IMR-90 (cell line): ENCODE measurements at regions not wholly inside any gene's neighbourhood (a gene's known extent, or its start where the extent isn't known, plus 50 kb on each side); places are given as distances from the start of the nearest gene placed in this dataset.

Experiments used
- ATAC-seq: fragments of 200-7000 bp; cut with Tn5 transposase; 2 replicates; pipeline ENCODE4 v1.9.1; 2020; ENCODE audit warnings: low read depth, mild to moderate bottlenecking, moderate library complexity
- BruUV-seq: library from RNA; stranded (reverse); fragments of 400-500 nt; replicated peaks from 2 replicates; lab custom pipeline; 2021; lab: Mats Ljungman, UMichigan
- CTCF ChIA-PET: fragments of 300-600 bp; formaldehyde crosslinking; extraction: SDS; loops from one replicate; lab custom pipeline; 2021; ENCODE audit warnings: antibody characterized with exemption; lab: Yijun Ruan, JAX
- POLR2A ChIA-PET: fragments of 300-600 bp; sonication (Branson Sonifier 250); formaldehyde crosslinking; loops from one replicate; lab custom pipeline; 2022; ENCODE audit warnings: antibody characterized with exemption; ENCODE audit not compliant: unreplicated experiment; lab: Charles Lee
- DNase-seq: peaks from one replicate; pipeline ENCODE4 v3.0.0; 2013
- H2AFZ ChIP-seq: replicated peaks from 2 replicates; pipeline ENCODE3; 2013; ENCODE audit warnings: low read length, mild to moderate bottlenecking; ENCODE audit not compliant: poor library complexity
- H2AK5ac ChIP-seq: 2 replicates; pipeline ENCODE4 v1.6.1; 2013; ENCODE audit warnings: low read depth, low read length, inconsistent platforms
- H2AK9ac ChIP-seq: replicated peaks from 2 replicates; pipeline ENCODE3; 2013; ENCODE audit warnings: mild to moderate bottlenecking, low read depth, low read length, moderate library complexity; ENCODE audit not compliant: poor library complexity
- H2BK120ac ChIP-seq: 2 replicates; pipeline ENCODE4 v1.6.1; 2013; ENCODE audit warnings: low read depth, low read length, inconsistent platforms
- H2BK15ac ChIP-seq: 3 replicates; pipeline ENCODE4 v1.6.1; 2013; ENCODE audit warnings: low read depth, low read length, inconsistent platforms
- H2BK20ac ChIP-seq: 2 replicates; pipeline ENCODE4 v1.6.1; 2013; ENCODE audit warnings: low read depth, mild to moderate bottlenecking, inconsistent platforms, low read length, moderate library complexity
- H2BK5ac ChIP-seq: 2 replicates; pipeline ENCODE4 v1.6.1; 2013; ENCODE audit warnings: mild to moderate bottlenecking, low read depth, low read length, inconsistent platforms; ENCODE audit not compliant: poor library complexity, severe bottlenecking
- H3K14ac ChIP-seq: replicated peaks from 2 replicates; pipeline ENCODE4 v1.6.1; 2013; ENCODE audit warnings: low read depth, low read length, inconsistent platforms
- H3K18ac ChIP-seq: 2 replicates; pipeline ENCODE4 v1.6.1; 2013; ENCODE audit warnings: low read depth, low read length, control low read depth
- H3K23ac ChIP-seq: 2 replicates; pipeline ENCODE4 v1.6.1; 2013; ENCODE audit warnings: low read depth, low read length, inconsistent platforms
- H3K27ac ChIP-seq: 2 replicates; pipeline ENCODE4 v1.5.1; 2013; ENCODE audit warnings: mild to moderate bottlenecking, control low read depth, low read length; ENCODE audit not compliant: insufficient read depth
- H3K27me3 ChIP-seq: 2 replicates; pipeline ENCODE4 v1.6.1; 2013; ENCODE audit warnings: low read length; ENCODE audit not compliant: control insufficient read depth, insufficient read depth
- H3K36me3 ChIP-seq: 2 replicates; pipeline ENCODE4 v1.6.1; 2013; ENCODE audit warnings: low read length, mixed read lengths; ENCODE audit not compliant: control insufficient read depth, insufficient read depth
- H3K4ac ChIP-seq: 2 replicates; pipeline ENCODE4 v1.6.1; 2013; ENCODE audit warnings: low read depth, low read length, inconsistent platforms
- H3K4me1 ChIP-seq: 2 replicates; pipeline ENCODE4 v1.6.1; 2013; ENCODE audit warnings: low read length, mixed read lengths; ENCODE audit not compliant: control insufficient read depth, insufficient read depth
- H3K4me2 ChIP-seq: 2 replicates; pipeline ENCODE4 v1.6.1; 2013; ENCODE audit warnings: low read depth, mild to moderate bottlenecking, control low read depth, low read length, moderate library complexity
- H3K4me3 ChIP-seq: 2 replicates; pipeline ENCODE4 v1.5.1; 2013; ENCODE audit warnings: low read depth, mild to moderate bottlenecking, control low read depth, low read length, moderate library complexity; ENCODE audit not compliant: insufficient read depth
- H3K56ac ChIP-seq: 2 replicates; pipeline ENCODE4 v1.6.1; 2013; ENCODE audit warnings: low read length, inconsistent platforms; ENCODE audit not compliant: insufficient read depth; ENCODE audit errors: extremely low read depth
- H3K79me1 ChIP-seq, 2 experiments: 2 replicates each; pipeline ENCODE4 v1.6.1; 2013; ENCODE audit warnings: low read length in 2 of 2, inconsistent platforms in 1 of 2, low read depth in 1 of 2
- H3K9ac ChIP-seq: 2 replicates; pipeline ENCODE4 v1.6.1; 2013; ENCODE audit warnings: low read depth, low read length, control low read depth
- H3K9me1 ChIP-seq: 2 replicates; pipeline ENCODE4 v1.6.1; 2013; ENCODE audit warnings: low read length, inconsistent platforms; ENCODE audit not compliant: insufficient read depth
- H3K9me3 ChIP-seq: 2 replicates; pipeline ENCODE4 v1.6.1; 2013; ENCODE audit warnings: low read length; ENCODE audit not compliant: control insufficient read depth, insufficient read depth
- H4K20me1 ChIP-seq: 2 replicates; pipeline ENCODE4 v1.6.1; 2013; ENCODE audit warnings: low read length, inconsistent platforms; ENCODE audit not compliant: insufficient read depth
- H4K5ac ChIP-seq: 2 replicates; pipeline ENCODE4 v1.6.1; 2013; ENCODE audit warnings: mild to moderate bottlenecking, low read depth, low read length, control low read depth
- H4K8ac ChIP-seq, 2 experiments: 2 replicates each; pipeline ENCODE4 v1.6.1; 2013; ENCODE audit warnings: low read depth in 2 of 2, low read length in 2 of 2, control low read depth in 1 of 2, inconsistent platforms in 1 of 2
- H4K91ac ChIP-seq: 2 replicates; pipeline ENCODE4 v1.6.1; 2013; ENCODE audit warnings: low read depth, low read length, inconsistent platforms; ENCODE audit not compliant: insufficient read depth
- CEBPB ChIP-seq: IDR thresholded peaks from 2 replicates; pipeline ENCODE4 v1.6.1; 2012; ENCODE audit warnings: low read depth, low read length, improper control_type of control experiment
- MAFK ChIP-seq: IDR thresholded peaks from 2 replicates; pipeline ENCODE4 v1.6.1; 2012; ENCODE audit warnings: low read depth, low read length, improper control_type of control experiment
- WGBS, 2 experiments: methylation state at CpG; one replicate each; pipeline versions ENCODE4 v1.1.5 to v1.1.7; 2013; ENCODE audit warnings: missing lambda C conversion rate in 2 of 2; ENCODE audit not compliant: insufficient read length in 1 of 2; ENCODE audit errors: extremely low coverage in 2 of 2; 5-methylcytosine and 5-hydroxymethylcytosine counted together
- dilution Hi-C: fragments of 300-500 bp; cut with HindIII; formaldehyde crosslinking; loops from one replicate; pipeline ENCODE4 v1.14.3; 2018; ENCODE audit warnings: low sequenced_read_pairs; ENCODE audit not compliant: unreplicated experiment
- in situ Hi-C: fragments of 300-500 bp; cut with MboI; formaldehyde crosslinking; loops from 3 replicates; pipeline ENCODE4 v1.14.3; 2019; ENCODE audit warnings: low sequenced_read_pairs, inconsistent platforms, mixed read lengths
- intact Hi-C: fragments of 100-400 bp; cut with micrococcal nuclease; formaldehyde crosslinking; loops from 2 replicates; pipeline ENCODE4 v1.10.0; 2022

- ChIA-PET POLR2A (no interaction called here), CTCF (no interaction called here)
- Histone ChIP-seq H3K4me3 (no peak overlapping the region), H2BK5ac (no peak overlapping the region), H3K56ac (no peak overlapping the region), H3K27ac (no peak overlapping the region), H3K9me1 (no peaks in the 10 kb centered on the region), H2AK5ac (no peak overlapping the region), H4K8ac (no peak overlapping the region), H2AK9ac (no peak overlapping the region), H3K9ac (no peak overlapping the region), H2BK20ac (no peak overlapping the region), H2AFZ (no peak overlapping the region), H3K14ac (no peak overlapping the region), H3K4me2 (no peak overlapping the region), H3K79me1 (no peaks in the 10 kb centered on the region), H3K4ac (no peak overlapping the region), H3K18ac (no peak overlapping the region), H4K20me1 (no peaks in the 10 kb centered on the region), H3K4me1 (no peaks in the 10 kb centered on the region), H4K91ac (no peak overlapping the region), H2BK120ac (no peak overlapping the region), H3K36me3 (no peaks in the 10 kb centered on the region), H3K9me3 (no peaks in the 10 kb centered on the region), H4K5ac (no peak overlapping the region), H2BK15ac (no peak overlapping the region), H3K23ac (no peak overlapping the region), H3K27me3 (no peaks in the 10 kb centered on the region)
- intact Hi-C loops (no loop called here), in situ Hi-C loops (no loop called here), dilution Hi-C loops (no loop called here)
- peak; percentile 91 for TF ChIP-seq CEBPB
- TF ChIP-seq MAFK: no peak
- no TSS peak for BruUV-seq
- no CpG with 5 or more reads among the region's 2 CpGs for whole genome bisulfite sequencing, 2 experiments
- DNase-seq (peak; percentile 1), ATAC-seq (no peak)
Observed at GRCh38 chr5:147093138-147093537, 141.7 kb upstream of the STK32A start.
